ENCODE measurements at regions not wholly inside any gene's neighbourhood (a gene's known extent, or its start where the extent isn't known, plus 50 kb on each side); places are given as distances from the start of the nearest gene placed in this dataset.

DNA sequence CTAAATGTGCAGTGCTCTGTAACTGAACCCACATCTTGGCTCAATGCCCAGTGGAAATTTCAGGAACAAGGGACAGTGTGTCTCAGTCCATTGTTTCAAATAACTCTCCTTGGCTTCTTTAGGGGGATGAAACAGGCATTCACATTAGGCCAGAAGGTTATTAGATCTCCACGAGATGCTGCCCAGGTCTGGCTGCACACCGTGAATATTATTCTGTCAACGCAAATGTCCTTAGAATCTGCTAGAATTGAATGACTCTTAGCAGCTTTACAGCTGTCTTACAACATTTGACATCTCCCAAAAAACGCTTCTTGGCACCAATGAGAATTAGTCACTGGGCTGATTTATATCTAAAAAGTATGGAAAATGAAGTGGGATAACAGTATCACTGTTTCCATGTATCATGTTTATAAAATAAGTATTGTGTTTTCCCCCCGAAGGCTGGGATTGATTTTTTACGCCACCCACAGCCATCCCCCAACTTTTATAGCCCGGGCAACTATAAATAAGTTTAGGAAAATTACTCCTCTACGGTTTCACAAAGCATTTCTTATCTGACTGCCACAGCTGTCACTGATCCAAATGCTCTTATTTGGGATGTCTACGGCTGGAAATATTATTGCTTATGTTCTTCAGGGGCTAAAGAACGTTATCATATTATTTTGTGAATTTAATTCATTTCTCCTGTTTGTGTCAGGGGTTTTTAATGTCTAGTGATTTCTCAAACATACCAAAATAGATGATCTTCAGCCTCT is 559.7 kb upstream of the FAT1 start:
- no peaks in the 10 kb centered on the region for H3K9me3 ChIP-seq
- no peaks in the 10 kb centered on the region for H3K36me3 ChIP-seq
- no peak overlapping the region for H3K4me3 ChIP-seq (ENCODE audit: low read depth in 1 of 2, low read length in 1 of 2)
- TF ChIP-seq CTCF (IDR thresholded peaks at IDR 0.05): no peak
- H3K27ac ChIP-seq: no peak overlapping the region
- no peaks in the 10 kb centered on the region for H3K4me1 ChIP-seq (ENCODE audit: control insufficient read depth in 1 of 2, insufficient read depth in 1 of 2, low read depth in 1 of 2, low read length in 1 of 2)
- H3K27me3 ChIP-seq: no peaks in the 10 kb centered on the region

GRCh38 chr4:187286525-187286924 is 562.9 kb upstream of the FAT1 start:
- no peak for TF ChIP-seq CTCF (IDR thresholded peaks at IDR 0.05)

GRCh38 chr4:187289371-187289770 is 565.7 kb upstream of the FAT1 start:
- Histone ChIP-seq H3K9me3 (no peaks in the 10 kb centered on the region), H3K27me3 (no peaks in the 10 kb centered on the region), H3K4me1 (ENCODE audit: control insufficient read depth in 1 of 2, insufficient read depth in 1 of 2, low read depth in 1 of 2, low read length in 1 of 2) (no peaks in the 10 kb centered on the region), H3K27ac (no peak overlapping the region), H3K4me3 (ENCODE audit: low read depth in 1 of 2, low read length in 1 of 2) (no peak overlapping the region), H3K36me3 (no peaks in the 10 kb centered on the region)
- no peak for TF ChIP-seq CTCF (IDR thresholded peaks at IDR 0.05)

More at GRCh38 chr4:187286525-187286924, 562.9 kb upstream of the FAT1 start:
- no peaks in the 10 kb centered on the region for H3K27me3 ChIP-seq
- no peak overlapping the region for H3K27ac ChIP-seq
- H3K4me1 ChIP-seq (ENCODE audit: control insufficient read depth in 1 of 2, insufficient read depth in 1 of 2, low read depth in 1 of 2, low read length in 1 of 2): no peaks in the 10 kb centered on the region
- no peaks in the 10 kb centered on the region for H3K36me3 ChIP-seq
- H3K9me3 ChIP-seq: no peaks in the 10 kb centered on the region
- H3K4me3 ChIP-seq (ENCODE audit: low read depth in 1 of 2, low read length in 1 of 2): no peak overlapping the region

DNA sequence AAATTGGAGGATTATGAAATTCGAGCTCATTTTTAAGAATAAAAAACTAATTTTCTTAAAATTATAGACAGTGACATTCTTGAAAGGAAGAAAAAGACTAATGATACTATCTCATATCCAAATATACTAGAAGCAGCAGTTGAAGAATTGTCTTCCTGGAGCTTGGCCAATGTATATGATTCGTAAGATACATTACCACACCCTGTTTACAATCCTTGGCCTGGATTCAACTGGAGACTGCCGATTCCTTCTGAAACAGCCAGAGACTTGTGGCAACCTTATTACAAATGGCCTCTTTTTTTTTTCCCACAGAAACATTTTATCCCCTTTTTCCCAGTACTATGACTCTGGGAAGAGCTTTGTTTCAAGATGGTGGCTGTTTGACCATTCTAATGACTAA is 571.2 kb upstream of the FAT1 start:
- H3K4me1 ChIP-seq (ENCODE audit: control insufficient read depth in 1 of 2, insufficient read depth in 1 of 2, low read depth in 1 of 2, low read length in 1 of 2): no peaks in the 10 kb centered on the region
- H3K27me3 ChIP-seq: no peaks in the 10 kb centered on the region
- H3K4me3 ChIP-seq (ENCODE audit: low read depth in 1 of 2, low read length in 1 of 2): no peak overlapping the region
- no peaks in the 10 kb centered on the region for H3K36me3 ChIP-seq
- H3K9me3 ChIP-seq: no peaks in the 10 kb centered on the region
- no peak overlapping the region for H3K27ac ChIP-seq
- TF ChIP-seq CTCF (IDR thresholded peaks at IDR 0.05): no peak

DNA sequence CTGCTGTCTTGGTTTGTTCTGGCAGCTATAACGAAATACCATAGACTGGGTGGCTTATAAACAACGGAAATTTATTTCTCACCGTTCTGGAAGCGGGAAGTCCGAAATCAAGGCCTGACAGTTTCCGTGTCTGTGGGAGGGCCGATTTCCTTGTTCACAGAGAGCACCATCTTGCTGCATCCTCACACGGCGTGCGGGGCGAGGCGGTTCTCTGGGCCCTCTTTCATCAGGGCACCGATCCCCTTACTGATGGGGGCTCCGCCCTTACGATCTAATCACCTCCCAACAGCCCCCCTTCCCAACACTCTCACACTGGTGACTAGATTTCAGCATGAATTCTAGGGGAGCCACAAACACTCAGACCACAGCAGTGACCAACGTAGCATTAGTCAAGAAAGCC is 578.3 kb upstream of the FAT1 start:
- TF ChIP-seq CTCF (IDR thresholded peaks at IDR 0.05): no peak
- Histone ChIP-seq H3K27me3 (no peaks in the 10 kb centered on the region), H3K9me3 (no peaks in the 10 kb centered on the region), H3K27ac (no peak overlapping the region), H3K4me1 (ENCODE audit: control insufficient read depth in 1 of 2, insufficient read depth in 1 of 2, low read depth in 1 of 2, low read length in 1 of 2) (no peaks in the 10 kb centered on the region), H3K4me3 (ENCODE audit: low read depth in 1 of 2, low read length in 1 of 2) (no peak overlapping the region), H3K36me3 (no peaks in the 10 kb centered on the region)

Measured in neutrophil (primary cell).